OCI-LY3 (cell line): ENCODE measurements at regions not wholly inside any gene's neighbourhood (a gene's known extent, or its start where the extent isn't known, plus 50 kb on each side); places are given as distances from the start of the nearest gene placed in this dataset.

Source experiments
- H2AFZ ChIP-seq: fragments of 200-600, 300-600 bp; shearing (Covaris generic); 2 replicates; pipeline ENCODE4 v1.6.0; 2014; ENCODE audit warnings: antibody characterized with exemption, low read depth, low read length
- H3K27ac ChIP-seq: fragments of 200-600, 300-600 bp; sonication (generic); 2 replicates; pipeline ENCODE4 v1.5.1; 2014; ENCODE audit warnings: mild to moderate bottlenecking, low read length, moderate library complexity, mixed read lengths
- H3K27me3 ChIP-seq: fragments of 200-600, 300-600 bp; sonication (generic); 2 replicates; pipeline ENCODE4 v1.6.1; 2014; ENCODE audit warnings: low read depth, low read length, mixed read lengths
- H3K36me3 ChIP-seq: fragments of 200-600, 300-600 bp; sonication (generic); replicated peaks from 2 replicates; pipeline ENCODE3; 2014; ENCODE audit warnings: low read depth, low read length, mixed read lengths
- H3K4me1 ChIP-seq: fragments of 300-600, 200-600 bp; sonication (generic); 2 replicates; pipeline ENCODE4 v1.6.1; 2014; ENCODE audit warnings: low read length, mixed read lengths
- H3K4me2 ChIP-seq: fragments of 200-600, 300-600 bp; sonication (generic); 2 replicates; pipeline ENCODE4 v1.6.1; 2014; ENCODE audit warnings: low read length, mixed read lengths
- H3K4me3 ChIP-seq: fragments of 300-600, 200-600 bp; sonication (generic); 2 replicates; pipeline ENCODE4 v1.5.1; 2014; ENCODE audit warnings: antibody characterized with exemption, mild to moderate bottlenecking, low read length, moderate library complexity
- H3K79me2 ChIP-seq: fragments of 300-600, 200-600 bp; shearing (Covaris generic); 2 replicates; pipeline ENCODE4 v1.6.1; 2014; ENCODE audit warnings: mild to moderate bottlenecking, low read length, mixed read lengths
- H3K9ac ChIP-seq: fragments of 300-600, 200-600 bp; shearing (Covaris generic); 2 replicates; pipeline ENCODE4 v1.6.0; 2014; ENCODE audit warnings: mild to moderate bottlenecking, low read length, moderate library complexity
- H3K9me3 ChIP-seq: fragments of 200-600, 300-600 bp; shearing (Covaris generic); 2 replicates; pipeline ENCODE4 v1.6.1; 2014; ENCODE audit warnings: low read length, mixed read lengths; ENCODE audit not compliant: insufficient read depth
- H4K20me1 ChIP-seq: fragments of 200-600, 300-600 bp; sonication (generic); 2 replicates; pipeline ENCODE4 v1.6.1; 2016; ENCODE audit warnings: low read length, mixed read lengths; ENCODE audit not compliant: insufficient read depth
- CTCF ChIP-seq: fragments of 200-600, 300-600 bp; sonication (generic); IDR thresholded peaks from 2 replicates; pipeline ENCODE4 v1.5.1; 2014; ENCODE audit warnings: antibody characterized with exemption, low read length, low read depth
- EZH2phosphoT487 ChIP-seq: fragments of 200-600 bp; shearing (Covaris generic); IDR thresholded peaks from 2 replicates; pipeline ENCODE4 v1.6.1; 2018; ENCODE audit warnings: antibody characterized with exemption, mixed run types, low read depth

- H3K36me3 ChIP-seq = no peaks in the 10 kb centered on the region
- H3K9me3 ChIP-seq = no peaks in the 10 kb centered on the region
- no peak overlapping the region for H2AFZ ChIP-seq
- no peaks in the 10 kb centered on the region for H4K20me1 ChIP-seq
- H3K79me2 ChIP-seq = no peaks in the 10 kb centered on the region
- no peaks in the 10 kb centered on the region for H3K27me3 ChIP-seq
- H3K4me2 ChIP-seq = no peak overlapping the region
- H3K4me1 ChIP-seq = no peaks in the 10 kb centered on the region
- no peak overlapping the region for H3K27ac ChIP-seq
- no peak overlapping the region for H3K4me3 ChIP-seq
- H3K9ac ChIP-seq = no peak overlapping the region
- no peak for TF ChIP-seq CTCF
Measured at GRCh38 chr6:113144117-113144516, 713.0 kb upstream of the MARCKS start.

- Histone ChIP-seq H3K9ac (no peak overlapping the region), H3K9me3 (no peaks in the 10 kb centered on the region), H3K27me3 (no peaks in the 10 kb centered on the region), H3K4me3 (no peak overlapping the region), H4K20me1 (no peaks in the 10 kb centered on the region), H2AFZ (no peak overlapping the region), H3K27ac (no peak overlapping the region), H3K36me3 (no peaks in the 10 kb centered on the region), H3K79me2 (no peaks in the 10 kb centered on the region), H3K4me2 (no peak overlapping the region), H3K4me1 (no peaks in the 10 kb centered on the region)
- TF ChIP-seq EZH2phosphoT487 = no peak
- no peak for TF ChIP-seq CTCF
Measured at GRCh38 chr6:113146878-113147277, 710.3 kb upstream of the MARCKS start.

GRCh38 chr6:113147544-113147943, 709.6 kb upstream of the MARCKS start:
- H3K27me3 ChIP-seq = no peaks in the 10 kb centered on the region
- H3K4me2 ChIP-seq = no peak overlapping the region
- H3K9me3 ChIP-seq = no peaks in the 10 kb centered on the region
- H4K20me1 ChIP-seq = no peaks in the 10 kb centered on the region
- H3K4me3 ChIP-seq = no peak overlapping the region
- no peak for TF ChIP-seq EZH2phosphoT487
- H3K27ac ChIP-seq = no peak overlapping the region
- no peaks in the 10 kb centered on the region for H3K4me1 ChIP-seq
- H3K9ac ChIP-seq = no peak overlapping the region
- no peaks in the 10 kb centered on the region for H3K36me3 ChIP-seq
- H2AFZ ChIP-seq = no peak overlapping the region
- H3K79me2 ChIP-seq = no peaks in the 10 kb centered on the region

- no peak overlapping the region for H3K27ac ChIP-seq
- H4K20me1 ChIP-seq = no peaks in the 10 kb centered on the region
- no peaks in the 10 kb centered on the region for H3K4me1 ChIP-seq
- no peak overlapping the region for H3K4me3 ChIP-seq
- H3K79me2 ChIP-seq = no peaks in the 10 kb centered on the region
- no peak overlapping the region for H3K9ac ChIP-seq
- H2AFZ ChIP-seq = no peak overlapping the region
- H3K27me3 ChIP-seq = no peaks in the 10 kb centered on the region
- H3K4me2 ChIP-seq = no peak overlapping the region
- no peaks in the 10 kb centered on the region for H3K9me3 ChIP-seq
- no peaks in the 10 kb centered on the region for H3K36me3 ChIP-seq
- TF ChIP-seq CTCF = no peak
- no peak for TF ChIP-seq EZH2phosphoT487
Measured at GRCh38 chr6:113148566-113148965, 708.6 kb upstream of the MARCKS start.

GRCh38 chr6:113149511-113149910, 707.6 kb upstream of the MARCKS start:
- Histone ChIP-seq H3K4me1 (no peaks in the 10 kb centered on the region), H3K9me3 (no peaks in the 10 kb centered on the region), H3K4me3 (no peak overlapping the region), H3K79me2 (no peaks in the 10 kb centered on the region), H3K4me2 (no peak overlapping the region), H3K27ac (no peak overlapping the region), H4K20me1 (no peaks in the 10 kb centered on the region), H3K36me3 (no peaks in the 10 kb centered on the region), H3K27me3 (no peaks in the 10 kb centered on the region), H2AFZ (no peak overlapping the region), H3K9ac (no peak overlapping the region)
- TF ChIP-seq CTCF (no peak), EZH2phosphoT487 (no peak)
